PC-9 (cell line): ENCODE measurements at regions not wholly inside any gene's neighbourhood (a gene's known extent, or its start where the extent isn't known, plus 50 kb on each side); places are given as distances from the start of the nearest gene placed in this dataset.
"Not testable (repeated sequence)": the region's sequence is repeated elsewhere in the genome, so short reads cannot be mapped to it uniquely, and the experiment has no call there.

ENCODE experiments used
- BruUV-seq: library from RNA; stranded (reverse); fragments of 400-500 nt; replicated peaks from 2 replicates; lab custom pipeline; 2021; lab: Mats Ljungman, UMichigan
- CTCF ChIA-PET: fragments of 300-600 bp; sonication (Branson Sonifier 250); formaldehyde crosslinking; loops from one replicate; lab custom pipeline; 2022; ENCODE audit warnings: antibody characterized with exemption; lab: Charles Lee
- POLR2A ChIA-PET: fragments of 300-600 bp; sonication (Branson Sonifier 250); formaldehyde crosslinking; loops from one replicate; lab custom pipeline; 2022; ENCODE audit warnings: antibody characterized with exemption; ENCODE audit not compliant: unreplicated experiment; lab: Charles Lee
- DNase-seq, 2 experiments: peaks; one replicate each; pipeline versions ENCODE4 v3.0.0 to v3.0.0-alpha.2; 2015 to 2022; ENCODE audit warnings: mixed read lengths in 1 of 2
- H2AFZ ChIP-seq: fragments of 200-600 bp; sonication (generic); 2 replicates; pipeline ENCODE4 v1.8.1; 2017; ENCODE audit warnings: antibody characterized with exemption
- H3F3A ChIP-seq: fragments of 200-600 bp; sonication (generic); 2 replicates; pipeline ENCODE4 v1.8.1; 2017; ENCODE audit warnings: antibody characterized with exemption, mild to moderate bottlenecking, low read depth; ENCODE audit not compliant: insufficient read depth
- H3K27ac ChIP-seq: fragments of 200-600 bp; sonication (generic); 2 replicates; pipeline ENCODE4 v1.6.1; 2016; ENCODE audit warnings: mixed run types
- H3K27me3 ChIP-seq: fragments of 200-600 bp; sonication (generic); 2 replicates; pipeline ENCODE4 v1.6.1; 2016; ENCODE audit warnings: low read depth, mixed run types; ENCODE audit not compliant: insufficient read depth
- H3K36me3 ChIP-seq: fragments of 200-600 bp; sonication (generic); 2 replicates; pipeline ENCODE4 v1.6.1; 2016; ENCODE audit warnings: low read depth, mixed run types
- H3K4me1 ChIP-seq: fragments of 200-600 bp; sonication (generic); replicated peaks from 2 replicates; pipeline ENCODE4 v1.6.1; 2016; ENCODE audit warnings: mixed run types; ENCODE audit not compliant: insufficient read depth
- H3K4me2 ChIP-seq: fragments of 200-600 bp; sonication (generic); 2 replicates; pipeline ENCODE4 v1.6.1; 2017; ENCODE audit warnings: mixed run types
- H3K4me3 ChIP-seq: fragments of 200-600 bp; sonication (generic); 2 replicates; pipeline ENCODE4 v1.6.1; 2016; ENCODE audit warnings: mixed run types
- H3K79me2 ChIP-seq: fragments of 200-600 bp; sonication (generic); 2 replicates; pipeline ENCODE4 v1.6.1; 2017; ENCODE audit warnings: low read depth, mixed run types
- H3K9me2 ChIP-seq: fragments of 200-600 bp; sonication (generic); 2 replicates; pipeline ENCODE4 v1.8.1; 2017; ENCODE audit warnings: mild to moderate bottlenecking; ENCODE audit not compliant: insufficient read depth
- H3K9me3 ChIP-seq: fragments of 200-600 bp; sonication (generic); 2 replicates; pipeline ENCODE4 v1.8.1; 2016; ENCODE audit warnings: low read depth; ENCODE audit not compliant: insufficient read depth
- H4K20me1 ChIP-seq: fragments of 200-600 bp; sonication (generic); 2 replicates; pipeline ENCODE4 v1.8.1; 2017; ENCODE audit not compliant: insufficient read depth
- CTCF ChIP-seq: fragments of 200-600 bp; sonication (generic); conservative IDR thresholded peaks from 2 replicates; pipeline ENCODE4 v1.6.1; 2017; ENCODE audit warnings: mixed run types, antibody characterized with exemption, mild to moderate bottlenecking, moderate library complexity
- EZH2 ChIP-seq: fragments of 200-600 bp; sonication (generic); IDR thresholded peaks from 2 replicates; pipeline ENCODE4 v1.8.0; 2017; ENCODE audit warnings: antibody characterized with exemption, low read depth
- intact Hi-C: fragments of 100-400 bp; cut with micrococcal nuclease; formaldehyde crosslinking; loops from one replicate; pipeline ENCODE4 v1.10.0; 2022; ENCODE audit not compliant: unreplicated experiment

- BruUV-seq, result no TSS peak
- no peaks in the 10 kb centered on the region; the same call in 1 of the 2 replicates for H3F3A ChIP-seq
- ChIA-PET POLR2A (no interaction called here), CTCF (no interaction called here)
- no peaks in the 10 kb centered on the region for H3K79me2 ChIP-seq
- no peak for TF ChIP-seq CTCF
- no peak for TF ChIP-seq EZH2
- intact Hi-C loops, result no loop called here
- no peaks in the 10 kb centered on the region for H3K9me3 ChIP-seq
- H3K4me1 ChIP-seq, result no peaks in the 10 kb centered on the region
- H3K4me3 ChIP-seq, result no peak overlapping the region
- no peaks in the 10 kb centered on the region for H3K27me3 ChIP-seq
- no peaks in the 10 kb centered on the region for H3K36me3 ChIP-seq
- H3K4me2 ChIP-seq, result no peak overlapping the region
- H2AFZ ChIP-seq, result no peak overlapping the region
- no peaks in the 10 kb centered on the region for H3K9me2 ChIP-seq
- no peaks in the 10 kb centered on the region for H4K20me1 ChIP-seq
- DNase-seq, result no peak
- no peak overlapping the region for H3K27ac ChIP-seq
Observed at GRCh38 chr18:57942493-57942892, 101.5 kb upstream of the NEDD4L start.

- intact Hi-C loops, result no loop called here
- H3K4me3 ChIP-seq, result no peak overlapping the region
- no peaks in the 10 kb centered on the region; the same call in 1 of the 2 replicates for H3F3A ChIP-seq
- H3K9me2 ChIP-seq, result no peaks in the 10 kb centered on the region
- H2AFZ ChIP-seq, result no peak overlapping the region
- no peak overlapping the region for H3K4me2 ChIP-seq
- H3K9me3 ChIP-seq, result no peaks in the 10 kb centered on the region
- no peaks in the 10 kb centered on the region for H3K27me3 ChIP-seq
- no TSS peak for BruUV-seq
- TF ChIP-seq EZH2 (no peak), CTCF (no peak)
- POLR2A ChIA-PET, result no interaction called here
- no peaks in the 10 kb centered on the region for H3K4me1 ChIP-seq
- H3K79me2 ChIP-seq, result no peaks in the 10 kb centered on the region
- H3K27ac ChIP-seq, result no peak overlapping the region
- DNase-seq, result no peak
- no peaks in the 10 kb centered on the region for H4K20me1 ChIP-seq
- CTCF ChIA-PET, result no interaction called here
- H3K36me3 ChIP-seq, result no peaks in the 10 kb centered on the region
Observed at GRCh38 chr18:57941841-57942489, 102.1 kb upstream of the NEDD4L start.

DNA sequence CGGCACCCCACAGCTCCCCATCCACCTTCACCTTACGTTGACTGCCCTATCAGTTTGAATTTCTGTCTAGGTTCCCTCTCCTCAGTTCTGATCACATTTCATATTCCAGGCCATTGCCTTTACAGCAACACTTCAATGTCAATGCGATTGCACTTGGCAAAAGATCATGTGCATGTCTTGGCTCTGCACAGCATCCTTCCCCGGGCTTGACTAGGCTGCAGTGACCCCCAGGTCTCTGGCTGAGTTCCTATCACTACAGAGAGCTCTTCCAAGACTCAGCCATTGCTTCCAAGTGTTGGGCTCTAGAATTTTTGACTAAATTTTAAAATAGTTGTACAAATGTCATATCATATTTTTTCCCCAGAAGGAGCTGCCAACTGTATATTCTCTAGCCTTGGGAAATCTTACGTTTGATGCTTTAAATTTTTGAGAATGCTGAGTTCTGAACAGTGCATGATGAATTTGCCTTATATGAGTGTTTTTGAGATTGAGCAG, 103.8 kb upstream of the NEDD4L start:
- Histone ChIP-seq H3K27me3 (no peaks in the 10 kb centered on the region), H4K20me1 (no peaks in the 10 kb centered on the region), H3K9me2 (no peaks in the 10 kb centered on the region), H2AFZ (no peak overlapping the region), H3K27ac (no peak overlapping the region), H3K36me3 (no peaks in the 10 kb centered on the region), H3K79me2 (no peaks in the 10 kb centered on the region), H3K4me3 (no peak overlapping the region), H3K9me3 (no peaks in the 10 kb centered on the region), H3K4me1 (no peaks in the 10 kb centered on the region), H3K4me2 (no peak overlapping the region), H3F3A (no peaks in the 10 kb centered on the region; the same call in 1 of the 2 replicates)
- DNase-seq, result no peak
- no TSS peak for BruUV-seq
- ChIA-PET CTCF (no interaction called here), POLR2A (interaction anchor here (0.6 kb wide), 1 partner anchor 130 kb away, joined by 4 read pairs; no protein-coding TSS in a partner anchor)
- no peak for TF ChIP-seq CTCF
- no peak for TF ChIP-seq EZH2
- intact Hi-C loops, result no loop called here

DNA sequence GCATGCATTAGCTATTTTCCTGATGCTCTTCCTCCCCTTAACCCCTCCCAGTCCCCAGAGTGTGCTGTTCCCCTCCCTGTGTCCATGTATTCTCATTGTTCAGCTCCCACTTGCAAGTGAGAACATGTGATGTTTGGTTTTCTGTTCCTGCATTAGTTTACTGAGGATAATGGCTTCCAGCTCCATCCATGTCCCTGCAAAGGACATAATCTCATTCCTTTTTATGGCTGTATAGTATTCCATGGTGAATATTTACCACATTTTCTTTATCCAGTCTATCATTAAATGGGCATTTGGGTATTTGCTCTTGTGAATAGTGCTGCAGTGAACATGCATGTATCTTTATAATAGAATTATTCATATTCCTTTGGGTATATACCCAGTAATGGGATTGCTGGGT, 109.7 kb upstream of the NEDD4L start:
- CTCF ChIA-PET, result not testable (repeated sequence)

More for the DNA sequence above, 109.7 kb upstream of the NEDD4L start:
- H3K27me3 ChIP-seq, intact Hi-C loops, DNase-seq, H3K79me2 ChIP-seq, H2AFZ ChIP-seq, H3K27ac ChIP-seq, H4K20me1 ChIP-seq, H3F3A ChIP-seq, H3K36me3 ChIP-seq, BruUV-seq, POLR2A ChIA-PET, H3K9me2 ChIP-seq, H3K4me2 ChIP-seq, H3K9me3 ChIP-seq, H3K4me1 ChIP-seq, H3K4me3 ChIP-seq: not testable (repeated sequence)
